DND-41 (cell line): ENCODE measurements at regions not wholly inside any gene's neighbourhood (a gene's known extent, or its start where the extent isn't known, plus 50 kb on each side); places are given as distances from the start of the nearest gene placed in this dataset.

ENCODE experiments used
- CTCF ChIP-seq: IDR thresholded peaks from 2 replicates; pipeline ENCODE4 v1.5.1; 2012; ENCODE audit warnings: borderline replicate concordance, low read length, moderate library complexity, mild to moderate bottlenecking; ENCODE audit not compliant: poor library complexity, severe bottlenecking; ENCODE audit errors: extremely low read depth
- EZH2 ChIP-seq: IDR thresholded peaks from 3 replicates; pipeline ENCODE4 v1.6.1; 2012; ENCODE audit warnings: borderline replicate concordance, low read depth, mild to moderate bottlenecking, moderate library complexity, low read length, inconsistent platforms; ENCODE audit not compliant: severe bottlenecking

GRCh38 chr9:2253636-2254580 lies 238.8 kb downstream of the SMARCA2 start:
- TF ChIP-seq CTCF (no peak), EZH2 (no peak)
